DND-41 (cell line): ENCODE measurements at regions not wholly inside any gene's neighbourhood (a gene's known extent, or its start where the extent isn't known, plus 50 kb on each side); places are given as distances from the start of the nearest gene placed in this dataset.

ENCODE experiments used
- ATAC-seq: fragments of 200-7000 bp; cut with Tn5 transposase; 3 replicates; pipeline ENCODE4 v1.9.1; 2021; ENCODE audit warnings: low read depth; ENCODE audit not compliant: insufficient read depth
- DNase-seq: peaks from one replicate; pipeline ENCODE4 v3.0.0-alpha.2; 2020
- H2AFZ ChIP-seq: 2 replicates; pipeline ENCODE4 v1.6.0; 2012; ENCODE audit warnings: low read depth, low read length
- H3K27ac ChIP-seq: 2 replicates; pipeline ENCODE4 v1.5.1; 2012; ENCODE audit warnings: low read length, inconsistent platforms
- H3K27me3 ChIP-seq: fragments of 200-600 bp; sonication (generic); 2 replicates; pipeline ENCODE4 v1.6.0; 2012; ENCODE audit warnings: low read length, mild to moderate bottlenecking, inconsistent platforms; ENCODE audit not compliant: insufficient read depth, poor library complexity
- H3K36me3 ChIP-seq: 2 replicates; pipeline ENCODE4 v1.5.1; 2012; ENCODE audit warnings: low read length, inconsistent platforms; ENCODE audit not compliant: insufficient read depth
- H3K4me1 ChIP-seq: 2 replicates; pipeline ENCODE4 v1.5.1; 2012; ENCODE audit warnings: mild to moderate bottlenecking, low read length; ENCODE audit not compliant: insufficient read depth
- H3K4me2 ChIP-seq: 2 replicates; pipeline ENCODE4 v1.6.0; 2012; ENCODE audit warnings: mild to moderate bottlenecking, moderate library complexity, low read length, inconsistent platforms; ENCODE audit not compliant: insufficient read depth
- H3K4me3 ChIP-seq, 2 experiments: fragments of 200-600 bp in 1 of 2; shearing (Covaris generic) in 1 of 2; 2 replicates each; pipeline ENCODE4 v1.5.1; 2012 to 2016; ENCODE audit warnings: inconsistent platforms in 2 of 2, low read length in 2 of 2, mild to moderate bottlenecking in 2 of 2, low read depth in 1 of 2, moderate library complexity in 1 of 2
- H3K79me2 ChIP-seq: 2 replicates; pipeline ENCODE4 v1.6.0; 2012; ENCODE audit warnings: low read length, inconsistent platforms; ENCODE audit not compliant: insufficient read depth
- H3K9ac ChIP-seq: 2 replicates; pipeline ENCODE4 v1.6.0; 2012; ENCODE audit warnings: low read depth, mild to moderate bottlenecking, inconsistent platforms, low read length, moderate library complexity
- H3K9me3 ChIP-seq: 2 replicates; pipeline ENCODE4 v1.5.1; 2012; ENCODE audit warnings: low read length, moderate library complexity, mild to moderate bottlenecking, inconsistent platforms; ENCODE audit not compliant: insufficient read depth, severe bottlenecking
- H4K20me1 ChIP-seq: 2 replicates; pipeline ENCODE4 v1.6.0; 2012; ENCODE audit warnings: low read length; ENCODE audit not compliant: insufficient read depth
- EZH2 ChIP-seq: IDR thresholded peaks from 3 replicates; pipeline ENCODE4 v1.6.1; 2012; ENCODE audit warnings: borderline replicate concordance, low read depth, mild to moderate bottlenecking, moderate library complexity, low read length, inconsistent platforms; ENCODE audit not compliant: severe bottlenecking
- TF ChIP-seq, protein P1 (sequence below): IDR thresholded peaks from 2 replicates; pipeline ENCODE4 v1.5.1; 2012; ENCODE audit warnings: borderline replicate concordance, low read length, moderate library complexity, mild to moderate bottlenecking; ENCODE audit not compliant: poor library complexity, severe bottlenecking; ENCODE audit errors: extremely low read depth

DNA sequence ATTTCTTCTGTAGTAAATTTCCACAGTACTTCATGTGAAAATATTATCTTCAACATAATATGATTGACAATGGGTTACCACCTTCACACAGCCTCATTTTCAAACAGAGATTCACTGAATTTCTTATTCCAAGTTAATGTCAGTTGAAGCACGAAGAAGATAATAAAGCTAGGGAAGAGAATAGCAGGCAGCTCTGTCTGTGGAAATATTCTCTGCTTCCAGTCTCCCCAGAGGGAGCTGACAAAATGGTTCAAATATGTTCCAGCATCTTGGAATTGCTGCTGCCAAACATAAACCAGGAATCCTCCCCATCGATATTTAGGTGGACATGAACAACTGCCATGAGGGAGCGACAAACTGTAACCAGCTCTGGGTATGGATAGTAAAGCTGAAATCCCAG lies 224.8 kb downstream of the GJA1 start:
- no peak for ATAC-seq
- no peak for DNase-seq
- Histone ChIP-seq H3K27me3 (no peaks in the 10 kb centered on the region), H3K27ac (no peak overlapping the region), H3K4me1 (peaks cover 3% of the 10 kb centered on the region; the same call in 1 of the 2 replicates), H2AFZ (0 out of 2 replicates have a peak overlapping the region, but pooled peaks have one; percentile 42), H3K79me2 (no peaks in the 10 kb centered on the region), H3K4me2 (no peak overlapping the region), H3K9me3 (no peaks in the 10 kb centered on the region), H4K20me1 (no peaks in the 10 kb centered on the region), H3K9ac (no peak overlapping the region), H3K4me3 (no peak overlapping the region), H3K36me3 (no peaks in the 10 kb centered on the region)
- TF ChIP-seq, protein P1, sequence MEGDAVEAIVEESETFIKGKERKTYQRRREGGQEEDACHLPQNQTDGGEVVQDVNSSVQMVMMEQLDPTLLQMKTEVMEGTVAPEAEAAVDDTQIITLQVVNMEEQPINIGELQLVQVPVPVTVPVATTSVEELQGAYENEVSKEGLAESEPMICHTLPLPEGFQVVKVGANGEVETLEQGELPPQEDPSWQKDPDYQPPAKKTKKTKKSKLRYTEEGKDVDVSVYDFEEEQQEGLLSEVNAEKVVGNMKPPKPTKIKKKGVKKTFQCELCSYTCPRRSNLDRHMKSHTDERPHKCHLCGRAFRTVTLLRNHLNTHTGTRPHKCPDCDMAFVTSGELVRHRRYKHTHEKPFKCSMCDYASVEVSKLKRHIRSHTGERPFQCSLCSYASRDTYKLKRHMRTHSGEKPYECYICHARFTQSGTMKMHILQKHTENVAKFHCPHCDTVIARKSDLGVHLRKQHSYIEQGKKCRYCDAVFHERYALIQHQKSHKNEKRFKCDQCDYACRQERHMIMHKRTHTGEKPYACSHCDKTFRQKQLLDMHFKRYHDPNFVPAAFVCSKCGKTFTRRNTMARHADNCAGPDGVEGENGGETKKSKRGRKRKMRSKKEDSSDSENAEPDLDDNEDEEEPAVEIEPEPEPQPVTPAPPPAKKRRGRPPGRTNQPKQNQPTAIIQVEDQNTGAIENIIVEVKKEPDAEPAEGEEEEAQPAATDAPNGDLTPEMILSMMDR, result no peak
- TF ChIP-seq EZH2, result no peak

DNA sequence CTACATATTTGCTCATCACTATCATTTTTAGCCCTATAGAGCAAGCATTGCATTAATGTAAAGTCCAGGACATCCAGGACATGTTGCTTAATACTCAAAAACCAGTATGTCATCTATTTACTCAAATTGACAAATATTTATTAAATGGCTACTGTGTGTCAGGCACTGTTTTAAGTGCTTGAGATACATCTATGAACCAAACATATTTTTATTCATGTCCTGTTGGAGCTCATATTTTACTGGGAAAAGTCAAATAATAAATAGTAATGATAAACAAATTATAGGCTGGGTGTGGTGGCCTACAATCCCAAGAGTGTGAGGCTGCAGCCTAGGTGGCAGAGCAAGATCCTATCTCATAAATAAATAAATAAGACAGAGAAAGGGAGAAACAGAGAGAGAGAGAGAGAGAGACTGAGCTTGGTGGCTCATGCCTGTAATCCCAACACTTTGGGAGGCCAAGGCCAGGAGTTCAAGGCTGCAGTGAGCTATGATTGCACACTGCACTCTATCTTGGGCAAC lies 227.9 kb downstream of the GJA1 start:
- no peaks in the 10 kb centered on the region for H4K20me1 ChIP-seq
- TF ChIP-seq, protein P1, result no peak
- no peak for TF ChIP-seq EZH2
- no peaks in the 10 kb centered on the region for H3K4me1 ChIP-seq
- no peak overlapping the region for H3K27ac ChIP-seq
- DNase-seq (no peak), ATAC-seq (no peak)
- H3K9ac ChIP-seq, result no peak overlapping the region
- no peak overlapping the region for H2AFZ ChIP-seq
- H3K36me3 ChIP-seq, result no peaks in the 10 kb centered on the region
- H3K4me2 ChIP-seq, result no peak overlapping the region
- H3K9me3 ChIP-seq, result no peaks in the 10 kb centered on the region
- no peaks in the 10 kb centered on the region for H3K27me3 ChIP-seq
- no peak overlapping the region for H3K4me3 ChIP-seq
- H3K79me2 ChIP-seq, result no peaks in the 10 kb centered on the region

DNA sequence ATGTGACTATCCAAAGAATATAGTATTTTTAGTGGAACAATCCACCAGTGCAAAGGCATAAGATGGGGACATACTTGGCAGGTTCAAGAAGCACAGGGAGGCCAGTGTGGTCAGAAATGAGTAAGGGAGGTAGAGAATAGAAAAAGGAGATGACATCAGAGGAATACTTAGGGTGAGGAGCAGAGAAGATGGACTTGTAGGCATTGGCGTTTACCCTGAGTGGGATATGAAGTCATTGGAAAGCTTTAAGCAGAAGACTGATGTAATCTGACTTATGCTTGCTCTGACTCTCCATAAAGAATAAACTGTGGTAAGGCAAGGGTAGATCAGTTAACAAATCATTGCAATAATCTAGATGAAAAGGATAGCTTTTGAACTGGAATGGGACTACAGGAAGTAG lies 228.7 kb downstream of the GJA1 start:
- no peaks in the 10 kb centered on the region for H3K36me3 ChIP-seq
- no peak for DNase-seq
- no peaks in the 10 kb centered on the region for H4K20me1 ChIP-seq
- no peak overlapping the region for H3K9ac ChIP-seq
- H3K4me3 ChIP-seq, result no peak overlapping the region
- TF ChIP-seq, protein P1, result no peak
- TF ChIP-seq EZH2, result no peak
- 0 out of 3 replicates have a peak, but pooled peaks have one; percentile 29 for ATAC-seq
- H3K27ac ChIP-seq, result no peak overlapping the region
- no peaks in the 10 kb centered on the region for H3K79me2 ChIP-seq
- no peaks in the 10 kb centered on the region for H3K27me3 ChIP-seq
- no peak overlapping the region for H3K4me2 ChIP-seq
- no peaks in the 10 kb centered on the region for H3K4me1 ChIP-seq
- H2AFZ ChIP-seq, result no peak overlapping the region
- H3K9me3 ChIP-seq, result no peaks in the 10 kb centered on the region
